ENCODE measurements at regions not wholly inside any gene's neighbourhood (a gene's known extent, or its start where the extent isn't known, plus 50 kb on each side); places are given as distances from the start of the nearest gene placed in this dataset.

GRCh38 chr18:60775978-60776377, 403.4 kb upstream of the MC4R start:
- Histone ChIP-seq H3K4me1 (ENCODE audit: insufficient read depth, poor library complexity, severe bottlenecking) (no peaks in the 10 kb centered on the region), H3K9me3 (ENCODE audit: severe bottlenecking) (no peaks in the 10 kb centered on the region), H3K27me3 (ENCODE audit: insufficient read depth, poor library complexity, severe bottlenecking) (no peaks in the 10 kb centered on the region), H3K4me3 (ENCODE audit: severe bottlenecking) (no peak overlapping the region), H3K36me3 (ENCODE audit: low read depth) (no peaks in the 10 kb centered on the region), H3K27ac (ENCODE audit: poor library complexity, severe bottlenecking) (no peak overlapping the region)
- no peak for DNase-seq (ENCODE audit: low spot score)
- no peak for ATAC-seq (ENCODE audit: low read depth)
- TF ChIP-seq, protein P1, sequence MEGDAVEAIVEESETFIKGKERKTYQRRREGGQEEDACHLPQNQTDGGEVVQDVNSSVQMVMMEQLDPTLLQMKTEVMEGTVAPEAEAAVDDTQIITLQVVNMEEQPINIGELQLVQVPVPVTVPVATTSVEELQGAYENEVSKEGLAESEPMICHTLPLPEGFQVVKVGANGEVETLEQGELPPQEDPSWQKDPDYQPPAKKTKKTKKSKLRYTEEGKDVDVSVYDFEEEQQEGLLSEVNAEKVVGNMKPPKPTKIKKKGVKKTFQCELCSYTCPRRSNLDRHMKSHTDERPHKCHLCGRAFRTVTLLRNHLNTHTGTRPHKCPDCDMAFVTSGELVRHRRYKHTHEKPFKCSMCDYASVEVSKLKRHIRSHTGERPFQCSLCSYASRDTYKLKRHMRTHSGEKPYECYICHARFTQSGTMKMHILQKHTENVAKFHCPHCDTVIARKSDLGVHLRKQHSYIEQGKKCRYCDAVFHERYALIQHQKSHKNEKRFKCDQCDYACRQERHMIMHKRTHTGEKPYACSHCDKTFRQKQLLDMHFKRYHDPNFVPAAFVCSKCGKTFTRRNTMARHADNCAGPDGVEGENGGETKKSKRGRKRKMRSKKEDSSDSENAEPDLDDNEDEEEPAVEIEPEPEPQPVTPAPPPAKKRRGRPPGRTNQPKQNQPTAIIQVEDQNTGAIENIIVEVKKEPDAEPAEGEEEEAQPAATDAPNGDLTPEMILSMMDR (IDR thresholded peaks at IDR 0.05; ENCODE audit: poor library complexity, severe bottlenecking): no peak

GRCh38 chr18:60784161-60784560, 411.6 kb upstream of the MC4R start:
- Histone ChIP-seq H3K4me1 (ENCODE audit: insufficient read depth, poor library complexity, severe bottlenecking) (no peaks in the 10 kb centered on the region), H3K4me3 (ENCODE audit: severe bottlenecking) (no peak overlapping the region), H3K27me3 (ENCODE audit: insufficient read depth, poor library complexity, severe bottlenecking) (no peaks in the 10 kb centered on the region), H3K9me3 (ENCODE audit: severe bottlenecking) (no peaks in the 10 kb centered on the region), H3K27ac (ENCODE audit: poor library complexity, severe bottlenecking) (no peak overlapping the region), H3K36me3 (ENCODE audit: low read depth) (no peaks in the 10 kb centered on the region)
- DNase-seq (ENCODE audit: low spot score) (no peak), ATAC-seq (ENCODE audit: low read depth) (no peak)
- TF ChIP-seq, protein P1 (IDR thresholded peaks at IDR 0.05; ENCODE audit: poor library complexity, severe bottlenecking): no peak

DNA sequence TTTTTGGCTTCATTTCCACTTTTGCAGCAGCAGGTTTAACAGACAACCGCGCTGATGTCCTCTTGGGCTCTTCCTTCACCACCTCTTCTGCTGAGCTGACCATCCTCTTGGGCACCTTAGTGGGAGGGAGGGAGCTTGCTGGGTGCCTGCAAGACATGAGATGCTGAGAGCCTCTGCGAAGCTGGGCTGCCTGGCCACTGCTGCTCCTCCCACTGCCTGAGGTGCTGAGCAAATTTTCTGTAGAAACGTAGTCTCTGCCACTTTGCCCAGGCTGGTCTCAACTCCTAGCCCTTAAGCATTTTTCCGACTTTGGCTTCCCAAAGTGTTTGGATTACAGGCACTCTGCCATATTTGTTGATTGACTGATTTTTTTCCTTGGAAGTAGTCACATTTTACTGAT, 422.2 kb upstream of the MC4R start:
- no peak for DNase-seq (ENCODE audit: low spot score)
- H3K27me3 ChIP-seq (ENCODE audit: insufficient read depth, poor library complexity, severe bottlenecking): no peaks in the 10 kb centered on the region
- ATAC-seq (ENCODE audit: low read depth): no peak

GRCh38 chr18:60804415-60804814, 431.8 kb upstream of the MC4R start:
- H3K9me3 ChIP-seq (ENCODE audit: severe bottlenecking): no peaks in the 10 kb centered on the region
- ATAC-seq (ENCODE audit: low read depth) (no peak), DNase-seq (ENCODE audit: low spot score) (no peak)
- no peak overlapping the region for H3K4me3 ChIP-seq (ENCODE audit: severe bottlenecking)
- no peaks in the 10 kb centered on the region for H3K36me3 ChIP-seq (ENCODE audit: low read depth)
- no peaks in the 10 kb centered on the region for H3K27me3 ChIP-seq (ENCODE audit: insufficient read depth, poor library complexity, severe bottlenecking)
- TF ChIP-seq, protein P1 (IDR thresholded peaks at IDR 0.05; ENCODE audit: poor library complexity, severe bottlenecking): no peak
- no peaks in the 10 kb centered on the region for H3K4me1 ChIP-seq (ENCODE audit: insufficient read depth, poor library complexity, severe bottlenecking)
- H3K27ac ChIP-seq (ENCODE audit: poor library complexity, severe bottlenecking): no peak overlapping the region

More for the DNA sequence above, 422.2 kb upstream of the MC4R start:
- TF ChIP-seq, protein P1 (IDR thresholded peaks at IDR 0.05; ENCODE audit: poor library complexity, severe bottlenecking): no peak
- Histone ChIP-seq H3K9me3 (ENCODE audit: severe bottlenecking) (no peaks in the 10 kb centered on the region), H3K4me1 (ENCODE audit: insufficient read depth, poor library complexity, severe bottlenecking) (no peaks in the 10 kb centered on the region), H3K27ac (ENCODE audit: poor library complexity, severe bottlenecking) (no peak overlapping the region), H3K36me3 (ENCODE audit: low read depth) (no peaks in the 10 kb centered on the region), H3K4me3 (ENCODE audit: severe bottlenecking) (no peak overlapping the region)

DNA sequence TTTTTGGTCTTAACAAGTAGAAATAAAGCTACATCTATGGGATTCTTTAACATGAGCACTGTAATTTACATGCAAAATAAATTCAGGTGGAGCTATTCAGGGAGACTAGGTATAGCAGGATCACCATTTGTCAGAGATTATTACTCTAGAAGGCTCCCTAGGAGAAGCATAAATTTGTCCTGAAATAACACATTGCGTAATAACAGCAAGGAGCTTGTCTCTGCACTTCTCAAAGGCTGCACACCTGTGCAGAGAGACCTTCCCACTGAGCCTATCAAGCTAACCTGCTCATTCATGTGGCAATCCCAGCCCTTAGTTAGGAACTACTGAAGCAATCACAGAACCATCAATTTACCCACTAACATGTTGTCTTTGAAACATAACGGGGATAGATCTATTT, 437.4 kb upstream of the MC4R start:
- Histone ChIP-seq H3K9me3 (ENCODE audit: severe bottlenecking) (no peaks in the 10 kb centered on the region), H3K27ac (ENCODE audit: poor library complexity, severe bottlenecking) (no peak overlapping the region), H3K4me3 (ENCODE audit: severe bottlenecking) (no peak overlapping the region), H3K27me3 (ENCODE audit: insufficient read depth, poor library complexity, severe bottlenecking) (no peaks in the 10 kb centered on the region), H3K36me3 (ENCODE audit: low read depth) (no peaks in the 10 kb centered on the region), H3K4me1 (ENCODE audit: insufficient read depth, poor library complexity, severe bottlenecking) (no peaks in the 10 kb centered on the region)
- no peak for ATAC-seq (ENCODE audit: low read depth)
- no peak for DNase-seq (ENCODE audit: low spot score)
- TF ChIP-seq, protein P1 (IDR thresholded peaks at IDR 0.05; ENCODE audit: poor library complexity, severe bottlenecking): no peak
